ENCODE measurements at regions not wholly inside any gene's neighbourhood (a gene's known extent, or its start where the extent isn't known, plus 50 kb on each side); places are given as distances from the start of the nearest gene placed in this dataset.
A peak's percentile ranks its signal among the peaks of the same experiment; 100 is the strongest.
"Not testable (repeated sequence)": the region's sequence is repeated elsewhere in the genome, so short reads cannot be mapped to it uniquely, and the experiment has no call there.

GRCh38 chrX:65838674-65839073 is 171.2 kb downstream of the MSN start:
- no peak for DNase-seq (ENCODE audit: low spot score)
- intact Hi-C loops (cut with DNase I), result no loop called here

GRCh38 chrX:65837875-65838549 is 170.6 kb downstream of the MSN start:
- intact Hi-C loops (cut with DNase I), result no loop called here
- no peak for DNase-seq (ENCODE audit: low spot score)

- no peak for DNase-seq (ENCODE audit: low spot score)
- intact Hi-C loops (cut with DNase I), result no loop called here
These were observed 163.8 kb downstream of the MSN start for GRCh38 chrX:65831268-65831667.

- intact Hi-C loops (cut with DNase I), result no loop called here
- no peak for DNase-seq (ENCODE audit: low spot score)
These were observed 161.1 kb downstream of the MSN start for GRCh38 chrX:65828599-65828998.

GRCh38 chrX:65825226-65825625 is 157.8 kb downstream of the MSN start:
- DNase-seq (ENCODE audit: low spot score); intact Hi-C loops (cut with DNase I): not testable (repeated sequence)

- DNase-seq (ENCODE audit: low spot score), result peak; percentile 81
- intact Hi-C loops (cut with DNase I), result no loop called here
These were observed 154.5 kb downstream of the MSN start for GRCh38 chrX:65821721-65822496.

- intact Hi-C loops (cut with DNase I); DNase-seq (ENCODE audit: low spot score): not testable (repeated sequence)
These were observed 152.5 kb downstream of the MSN start for GRCh38 chrX:65819983-65820382.

GRCh38 chrX:65813245-65813644 is 145.8 kb downstream of the MSN start:
- DNase-seq (ENCODE audit: low spot score), result no peak

GRCh38 chrX:65811558-65812228 is 144.2 kb downstream of the MSN start:
- no peak for DNase-seq (ENCODE audit: low spot score)
- intact Hi-C loops (cut with DNase I), result no loop called here

More at GRCh38 chrX:65813245-65813644, 145.8 kb downstream of the MSN start:
- intact Hi-C loops (cut with DNase I), result no loop called here
